Inferior parietal cortex (tissue), 1 donor: ENCODE measurements at regions not wholly inside any gene's neighbourhood (a gene's known extent, or its start where the extent isn't known, plus 50 kb on each side); places are given as distances from the start of the nearest gene placed in this dataset.

Source experiments
- DNase-seq: peaks from one replicate; pipeline ENCODE4 v3.0.0-alpha.2; 2016; ENCODE audit errors: extremely low spot score

DNA sequence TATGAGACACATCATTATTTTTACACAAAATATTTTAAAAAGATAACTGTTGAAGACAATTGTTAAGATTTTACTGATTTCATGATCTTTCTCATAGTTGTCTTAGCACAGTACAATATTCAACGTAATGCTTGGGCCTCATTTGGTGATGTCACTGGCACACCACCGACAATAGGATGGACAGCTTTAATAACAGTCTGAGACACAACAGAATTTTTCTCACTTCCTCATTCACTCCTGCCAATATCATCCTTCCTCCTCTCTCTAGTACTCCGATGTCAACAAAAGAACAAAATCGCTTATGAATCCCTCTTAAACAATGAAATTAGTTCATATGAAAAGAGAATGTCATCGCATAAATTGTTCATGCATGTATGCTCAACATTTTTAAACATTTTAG is 461.9 kb upstream of the CDH7 start:
- DNase-seq = no peak

DNA sequence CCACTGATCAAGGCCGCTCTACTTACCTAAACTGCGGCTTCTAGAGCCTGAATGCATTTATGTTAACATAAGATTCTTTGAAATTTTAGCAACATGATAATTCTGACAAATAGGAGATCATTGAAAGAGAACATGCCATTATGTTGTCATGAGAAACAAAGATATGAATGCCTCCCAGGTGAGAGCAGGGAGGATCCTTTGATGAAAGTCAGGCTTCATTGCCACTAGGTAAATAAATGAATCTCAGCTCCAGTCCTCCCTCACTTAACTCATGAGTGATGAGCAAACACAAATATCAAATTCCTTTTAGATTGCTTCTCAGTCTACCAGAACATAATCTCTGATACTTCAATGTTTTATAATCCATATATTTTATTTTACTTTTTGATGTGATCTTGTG is 463.2 kb upstream of the CDH7 start:
- no peak for DNase-seq

DNA sequence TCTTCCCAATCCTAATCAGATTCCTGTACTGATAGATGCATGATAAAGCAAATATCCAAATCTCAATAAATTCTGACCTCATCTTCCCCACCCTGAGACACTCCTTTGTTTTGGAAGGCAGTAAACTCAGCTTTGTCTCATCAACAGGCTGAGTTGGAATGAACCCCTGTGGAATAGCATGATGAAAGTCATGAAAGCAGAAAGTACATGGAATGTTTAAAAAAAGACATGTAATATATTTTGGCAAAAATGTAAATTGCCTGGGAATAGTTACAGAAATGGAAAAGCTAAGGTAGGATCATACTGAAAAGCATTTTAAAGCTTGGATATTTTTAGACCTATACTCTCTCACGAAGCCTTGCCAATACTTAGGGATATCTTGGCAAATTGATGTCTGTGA is 468.7 kb upstream of the CDH7 start:
- no peak for DNase-seq

DNA sequence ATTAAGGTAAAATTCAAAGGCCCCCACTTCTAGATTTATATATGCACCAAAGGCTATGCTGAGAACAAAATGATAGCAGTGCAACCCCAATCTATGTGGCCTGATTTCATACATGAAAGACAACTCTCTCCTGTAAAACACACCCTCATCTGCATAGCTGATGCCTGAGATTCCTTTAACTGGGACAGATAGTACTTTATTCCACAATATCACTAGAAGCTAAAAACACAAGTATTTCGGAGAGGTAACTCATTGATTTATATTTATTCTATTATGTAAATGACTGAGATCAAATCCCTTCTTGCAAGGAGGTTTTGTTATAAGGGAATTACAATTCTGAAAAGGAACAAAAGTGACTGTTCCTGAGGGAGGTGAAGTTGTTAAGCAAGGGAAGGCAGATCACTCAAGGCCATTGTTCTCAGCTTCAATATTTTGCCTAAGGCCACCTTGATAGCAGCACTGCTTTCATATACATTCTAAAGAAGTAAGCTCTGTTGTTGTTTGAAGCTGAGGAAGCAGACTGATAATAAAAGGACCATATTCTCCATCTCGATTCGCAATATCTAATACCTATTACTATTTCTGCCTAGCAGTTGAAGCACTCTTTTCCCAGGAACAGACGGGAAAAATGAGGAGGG is 471.0 kb upstream of the CDH7 start:
- no peak for DNase-seq

DNA sequence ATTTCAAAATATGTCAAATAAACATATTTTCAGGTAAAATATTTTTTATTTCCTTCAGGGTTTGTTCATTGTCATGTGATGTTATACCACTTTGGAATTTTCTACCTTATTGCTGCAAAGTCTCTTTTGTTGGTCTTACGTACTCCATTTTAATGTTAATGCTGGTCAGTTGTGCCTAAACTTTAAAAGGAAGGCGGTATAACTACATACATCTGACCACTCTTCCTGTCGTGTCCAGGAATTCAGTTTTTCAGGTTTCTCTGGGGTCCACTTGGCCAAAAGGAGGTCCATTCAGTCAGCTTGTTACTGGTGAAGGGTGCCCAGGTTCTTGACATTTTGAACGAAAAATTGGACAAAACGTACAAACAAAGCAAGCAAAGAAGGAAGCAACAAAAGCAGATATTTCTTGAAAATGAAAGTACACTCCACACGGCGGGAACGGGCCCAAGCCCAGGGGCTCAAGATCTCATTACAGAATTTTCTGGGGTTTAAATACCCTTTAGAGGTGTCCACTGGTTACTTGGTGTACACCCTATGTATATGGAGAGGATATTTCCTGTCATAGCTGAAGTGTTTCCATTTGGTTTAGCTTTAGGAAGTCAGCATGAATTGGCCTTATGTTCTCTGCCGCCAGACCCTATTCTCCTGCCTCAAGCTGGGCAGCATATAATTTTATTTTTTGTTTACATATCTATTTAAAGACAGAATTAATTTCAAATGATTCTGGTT is 471.7 kb upstream of the CDH7 start:
- DNase-seq = no peak

DNA sequence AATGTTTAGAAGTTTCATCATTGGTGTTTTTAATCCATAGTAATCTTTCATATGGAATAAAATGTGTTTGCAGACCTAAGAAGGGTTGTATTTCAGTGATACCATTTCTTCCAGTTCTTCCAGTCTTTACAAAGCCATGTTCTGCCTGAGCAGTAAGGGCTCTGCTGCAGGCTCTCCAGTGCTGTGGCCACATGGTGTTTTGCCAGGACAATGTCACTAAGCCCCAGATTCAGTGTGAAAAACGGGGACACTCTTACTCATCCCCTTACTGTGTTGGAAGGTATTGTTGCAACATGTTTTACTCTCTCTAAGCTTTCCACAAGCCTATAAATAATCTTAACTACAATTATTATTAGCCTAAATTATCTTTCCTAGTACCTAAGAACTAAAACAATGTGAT is 481.4 kb upstream of the CDH7 start:
- DNase-seq = no peak

DNA sequence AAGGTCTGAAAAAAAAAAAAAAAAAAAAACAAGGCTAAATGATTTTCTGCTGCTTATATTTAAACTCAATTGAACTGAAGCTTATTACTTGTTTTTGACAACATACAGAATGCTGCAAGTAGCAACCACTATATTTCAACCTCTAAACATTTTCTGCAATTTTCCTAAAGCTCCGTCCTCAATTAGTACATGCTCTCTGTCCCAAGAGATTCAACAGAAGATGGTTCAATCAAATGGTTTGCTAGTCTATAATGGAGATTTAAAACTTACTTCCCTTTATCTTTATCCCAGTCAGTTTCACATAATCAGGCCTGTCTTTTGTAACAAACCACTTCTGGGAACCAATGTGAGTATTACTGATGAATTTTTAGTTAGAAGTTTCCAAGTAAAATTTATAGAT is 485.1 kb upstream of the CDH7 start:
- DNase-seq = no peak

DNA sequence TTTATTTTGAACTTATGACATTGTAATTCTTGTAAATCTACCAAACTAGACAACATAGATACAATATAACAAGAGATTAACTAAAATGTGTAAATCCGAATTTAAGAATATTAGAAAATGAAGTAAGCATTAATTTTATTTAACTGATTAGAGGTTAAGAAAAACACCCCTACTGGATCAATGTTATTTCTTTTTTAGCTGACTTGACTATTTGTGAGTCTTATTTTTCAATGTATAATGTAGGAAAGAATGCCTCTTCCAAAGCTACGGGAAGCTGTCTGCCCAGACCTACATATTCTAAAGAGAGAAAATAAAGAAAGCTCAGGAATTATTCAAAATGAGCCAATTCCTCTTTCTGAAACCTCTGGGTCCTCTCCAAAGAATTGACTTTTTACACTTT is 490.8 kb upstream of the CDH7 start:
- DNase-seq = no peak

DNA sequence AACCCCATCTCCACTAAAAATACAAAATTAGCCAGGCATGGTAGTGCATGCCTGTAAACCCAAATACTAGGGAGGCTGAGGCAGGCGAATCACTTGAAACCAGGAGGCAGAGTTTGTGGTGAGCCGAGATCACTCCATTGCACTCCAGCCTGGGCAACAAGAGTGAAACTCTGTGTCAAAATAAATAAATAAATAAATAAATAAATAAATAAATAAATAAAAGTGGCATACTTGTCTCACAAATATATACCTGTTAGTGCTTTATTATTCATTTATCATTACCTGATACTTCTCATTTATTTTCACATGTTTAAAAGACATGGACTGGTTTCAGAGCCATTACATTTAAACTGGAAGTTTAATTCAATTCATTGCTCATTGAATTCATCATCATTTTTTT is 491.4 kb upstream of the CDH7 start:
- DNase-seq = no peak

DNA sequence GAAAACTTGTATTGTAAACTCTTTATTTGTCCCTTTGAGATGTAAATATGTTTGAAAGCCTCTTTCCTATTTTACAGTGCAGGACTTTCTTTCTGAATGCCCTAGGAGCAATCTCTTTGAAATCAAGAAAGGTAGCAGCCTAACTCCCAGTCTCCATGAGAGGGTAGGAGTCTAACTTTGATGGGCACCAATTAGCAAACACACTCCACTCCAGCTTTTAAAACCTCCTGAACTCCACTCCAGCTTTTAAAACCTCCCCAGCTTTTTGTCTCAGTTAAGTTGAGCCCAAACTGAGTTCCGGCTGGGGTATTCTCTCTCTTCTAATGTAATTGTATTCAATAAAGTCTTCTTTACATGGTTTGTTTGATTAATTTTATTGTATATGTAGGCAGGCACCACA is 493.7 kb upstream of the CDH7 start:
- DNase-seq = no peak

DNA sequence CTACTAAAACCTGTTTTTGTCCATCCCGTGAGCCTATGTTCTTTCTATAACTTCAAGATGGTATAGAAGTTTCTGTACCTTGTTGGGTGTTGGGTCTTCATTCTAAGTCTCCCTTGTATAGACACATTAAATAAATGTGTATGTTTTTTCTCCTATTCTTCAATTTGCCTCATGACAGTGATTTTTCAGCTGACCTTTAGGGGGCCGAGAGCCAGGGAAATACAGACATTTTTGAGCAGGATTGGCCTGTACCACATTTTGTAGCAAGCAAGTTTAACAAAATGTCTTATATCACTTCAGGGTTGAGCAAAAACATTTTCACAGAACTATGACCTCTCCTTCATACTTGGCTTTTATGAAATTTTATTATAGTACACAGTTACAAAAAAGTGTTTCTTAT is 495.4 kb upstream of the CDH7 start:
- no peak for DNase-seq

DNA sequence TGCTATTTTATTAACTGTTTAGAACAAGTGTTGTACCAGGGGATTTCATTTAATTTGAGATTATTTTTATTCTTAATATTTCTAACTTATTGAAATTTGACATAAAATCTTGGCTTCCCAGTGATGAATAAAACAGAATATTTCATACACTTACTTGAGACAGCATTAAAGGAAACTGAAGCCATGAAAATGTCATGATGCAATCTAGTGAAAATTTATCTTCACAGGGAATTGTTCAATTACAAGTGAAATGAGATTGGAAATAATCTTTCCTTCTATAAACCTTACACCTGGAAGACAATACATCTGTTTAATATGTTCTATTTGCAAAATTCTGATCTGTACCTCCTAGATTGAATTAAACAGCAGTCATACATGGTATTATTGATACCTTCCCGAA is 511.0 kb upstream of the CDH7 start:
- no peak for DNase-seq

DNA sequence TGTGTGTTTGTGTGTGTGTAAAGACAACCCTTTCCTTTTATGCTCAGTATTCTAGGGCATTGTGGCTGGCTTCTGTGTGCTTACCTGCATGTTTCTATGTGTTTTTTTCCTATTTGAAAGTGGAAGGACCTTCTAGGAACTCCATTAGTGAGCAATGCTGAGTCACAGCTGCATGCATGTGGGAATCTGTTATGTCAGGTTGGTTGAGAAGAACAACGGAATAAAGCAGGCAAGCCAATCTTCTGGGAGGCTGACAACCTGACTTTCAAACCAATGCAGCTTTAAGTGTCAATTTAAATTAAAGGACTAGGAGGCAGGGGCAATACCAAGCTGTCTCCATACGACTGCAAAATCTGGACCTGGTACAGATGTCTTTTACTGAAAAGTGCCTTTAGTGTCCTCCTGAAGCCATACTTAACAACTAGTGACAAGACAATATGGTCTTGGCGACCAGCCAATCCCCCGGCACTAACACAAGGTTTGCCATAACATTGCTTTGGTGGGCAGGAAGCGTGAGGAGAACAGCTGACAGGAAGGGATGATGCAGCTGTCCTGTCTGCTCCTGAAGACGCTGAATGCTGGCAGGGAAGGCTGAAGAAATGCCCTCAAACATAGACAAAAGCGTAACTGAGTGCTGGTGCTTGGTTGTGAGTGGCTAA is 514.7 kb upstream of the CDH7 start:
- peak; percentile 20 for DNase-seq

DNA sequence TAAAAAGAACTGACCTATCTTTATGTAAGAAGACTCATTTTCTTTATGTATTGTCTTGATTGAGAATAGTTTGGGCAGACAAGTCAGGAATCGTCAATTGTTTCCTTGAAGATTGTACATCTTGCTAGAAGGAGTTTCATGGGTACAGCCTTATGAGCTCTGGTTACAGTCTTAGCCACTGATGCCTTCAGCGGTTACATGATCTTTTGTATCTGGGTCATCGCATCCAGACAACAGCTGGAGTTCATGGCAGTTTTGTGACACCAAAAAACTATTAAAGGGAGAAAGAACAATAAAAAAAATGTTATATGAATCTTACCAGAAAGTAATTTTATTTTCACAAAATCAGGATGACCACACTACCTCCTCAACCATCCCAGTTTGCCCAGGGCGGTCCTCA is 520.5 kb upstream of the CDH7 start:
- DNase-seq = no peak

DNA sequence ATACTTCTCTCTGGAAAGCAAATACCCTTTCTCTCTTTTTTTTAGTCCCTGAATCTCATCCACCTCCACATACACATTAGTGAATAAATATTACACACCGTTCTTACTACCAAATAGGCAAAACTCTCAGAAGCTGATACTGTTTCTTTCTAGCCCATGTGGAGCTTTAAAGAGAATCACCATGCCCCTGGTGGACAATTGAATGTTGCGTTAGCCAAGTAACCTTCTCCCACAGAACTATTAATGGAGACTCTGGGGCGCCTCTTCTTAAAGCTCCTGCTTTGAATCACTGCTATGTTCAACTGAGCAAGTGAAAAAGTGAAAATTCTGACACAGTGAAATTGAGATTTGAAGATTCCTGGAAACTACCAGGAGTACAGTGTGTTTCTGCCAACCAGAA is 522.8 kb upstream of the CDH7 start:
- no peak for DNase-seq

DNA sequence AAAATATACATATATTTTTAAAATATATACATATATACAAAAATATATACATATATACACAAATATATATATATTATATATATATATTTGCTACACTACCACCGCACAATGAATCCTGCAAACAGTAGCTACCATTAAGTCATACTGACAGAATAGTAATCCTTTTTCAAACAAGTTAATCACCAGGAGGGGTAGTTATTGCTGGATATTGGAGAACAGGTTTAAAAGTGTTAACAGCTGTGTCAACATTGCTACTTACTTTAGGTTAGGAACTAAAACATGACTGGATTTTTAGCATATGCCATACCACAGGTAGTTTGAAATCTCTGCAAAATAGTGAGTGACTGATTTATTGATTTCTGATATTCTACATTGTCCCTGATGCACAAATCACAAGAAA is 529.1 kb upstream of the CDH7 start:
- no peak for DNase-seq

DNA sequence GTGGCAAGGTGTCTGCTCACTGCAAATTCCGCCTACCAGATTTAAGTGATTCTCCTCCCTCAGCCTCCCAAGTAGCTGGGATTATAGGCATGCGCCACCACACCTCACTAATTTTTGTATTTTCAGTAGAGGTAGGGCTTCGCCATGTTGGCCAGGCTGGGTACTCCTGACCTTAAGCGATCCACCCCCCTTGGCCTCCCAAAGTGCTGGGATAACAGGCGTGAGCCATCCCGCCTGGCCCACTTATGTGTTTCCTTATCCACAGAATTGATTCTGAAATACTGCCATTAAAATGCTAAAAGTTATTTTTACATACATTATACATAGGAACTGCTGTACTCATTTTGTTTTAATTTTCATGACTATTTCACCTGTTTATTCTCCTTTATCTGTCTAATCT is 529.7 kb upstream of the CDH7 start:
- no peak for DNase-seq

DNA sequence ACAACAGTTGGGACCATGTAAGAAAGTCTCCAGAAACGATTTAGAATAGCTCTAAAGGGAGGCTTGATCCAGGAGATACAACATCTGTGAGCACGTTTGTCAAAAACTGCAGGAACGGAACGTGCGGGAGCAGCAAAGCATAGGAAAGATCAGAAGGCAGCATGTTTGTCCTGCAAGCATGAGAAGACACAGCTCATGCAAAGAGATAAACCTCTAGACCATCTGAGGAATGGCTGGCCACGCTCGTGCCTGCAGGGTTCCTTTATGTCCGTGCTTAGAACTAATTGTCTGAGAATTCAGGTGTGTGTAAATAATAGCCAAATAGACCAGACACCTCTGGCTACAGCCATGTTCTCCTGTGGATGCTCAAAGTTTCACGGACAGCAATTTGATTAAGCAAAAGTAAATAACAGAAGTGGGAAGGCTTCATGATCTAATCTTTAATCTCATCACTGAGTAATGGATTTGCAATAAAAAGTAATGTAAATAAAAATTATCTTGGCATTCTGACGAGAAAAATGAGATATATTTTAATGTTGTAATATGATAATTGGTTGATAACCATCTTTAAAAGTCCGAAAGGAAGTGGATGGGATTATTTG is 534.8 kb upstream of the CDH7 start:
- no peak for DNase-seq

DNA sequence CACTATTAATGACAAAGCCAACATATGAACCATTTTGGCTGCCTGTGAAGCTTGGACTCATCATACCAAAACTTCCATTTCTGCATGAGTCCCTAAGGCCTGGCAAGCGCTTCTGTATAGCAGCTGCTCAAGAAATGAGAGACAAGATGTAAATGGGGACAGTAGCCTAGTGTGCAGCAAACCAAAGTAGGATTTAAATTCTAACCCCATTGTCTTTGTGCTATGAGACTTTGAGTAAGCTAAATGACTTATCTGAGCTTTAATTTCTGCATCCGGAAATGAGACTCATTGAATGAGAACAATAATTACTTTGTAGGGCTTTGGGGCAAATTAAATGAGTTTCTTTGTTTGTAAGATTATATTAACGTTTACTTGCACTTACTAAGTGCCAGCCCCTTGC is 536.4 kb upstream of the CDH7 start:
- no peak for DNase-seq

DNA sequence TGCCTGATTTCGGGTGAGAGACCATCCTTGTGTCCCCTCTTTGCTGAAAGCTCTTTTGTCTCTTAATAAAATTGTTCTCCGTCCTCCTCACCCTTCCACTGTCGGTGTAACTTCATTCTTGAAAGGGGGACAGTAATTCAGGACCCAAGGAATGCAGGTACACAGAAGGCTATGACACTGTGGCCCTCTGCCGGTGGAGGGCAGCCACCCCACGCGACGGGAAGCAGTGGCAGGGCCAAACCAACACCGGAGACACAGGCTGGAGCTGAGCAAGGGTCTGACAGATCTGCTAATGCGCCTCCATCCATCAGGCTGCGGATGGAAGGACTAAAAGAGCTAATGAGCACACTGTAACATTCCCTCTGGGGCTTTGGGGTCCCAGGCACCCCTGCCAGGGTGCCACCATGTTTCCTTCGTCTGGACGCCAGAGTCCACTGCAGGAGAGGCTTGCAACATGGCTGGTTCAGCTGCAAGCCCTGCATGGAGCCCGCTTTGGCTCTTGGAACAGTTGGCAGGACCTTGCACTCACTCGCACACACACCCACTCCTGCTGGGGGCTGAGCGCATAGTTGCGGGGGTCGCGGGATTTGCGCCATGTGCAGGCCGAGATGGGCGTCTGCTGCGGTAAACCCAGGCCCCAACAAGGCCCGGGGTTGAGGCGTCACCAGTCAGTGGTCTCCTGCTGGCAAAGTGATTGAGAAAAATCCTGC is 544.1 kb upstream of the CDH7 start:
- no peak for DNase-seq

DNA sequence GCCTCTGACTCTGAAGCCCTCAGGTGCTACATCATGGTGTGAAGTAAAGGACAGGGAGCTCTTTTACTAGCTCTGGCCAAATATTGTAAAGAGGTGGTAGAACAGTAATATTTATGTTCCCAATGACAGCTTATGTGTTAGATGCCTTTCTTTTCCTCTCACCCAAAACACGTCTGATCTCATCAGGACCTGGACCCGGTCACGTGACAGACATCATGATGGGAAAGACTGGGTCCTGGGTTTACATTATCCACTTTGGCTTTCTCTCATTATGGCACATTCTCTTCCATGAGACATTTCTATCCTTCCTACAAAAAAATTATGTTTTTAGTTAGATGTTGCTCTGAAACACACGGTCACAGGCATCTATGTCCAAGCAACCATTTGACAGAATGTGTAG is 548.7 kb upstream of the CDH7 start:
- no peak for DNase-seq

DNA sequence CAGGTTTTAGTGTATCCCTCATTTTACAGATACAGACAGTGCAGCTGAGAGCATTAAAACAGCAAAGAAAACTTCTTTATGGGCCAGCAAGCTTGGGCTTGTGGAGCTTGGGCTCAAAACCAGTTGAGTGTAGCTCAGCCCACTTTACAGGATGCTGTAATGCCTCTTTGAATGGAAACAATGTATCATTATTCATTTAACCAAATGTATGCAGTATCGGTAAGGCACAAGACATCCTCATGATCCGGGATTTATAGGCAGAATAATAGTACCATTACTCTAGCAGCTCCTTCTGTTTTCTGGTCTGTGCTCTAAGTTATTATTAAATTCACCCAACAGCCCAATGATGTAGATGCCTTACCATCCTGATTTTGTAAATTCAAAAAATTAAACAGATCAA is 575.1 kb upstream of the CDH7 start:
- no peak for DNase-seq
